NB4 (cell line): ENCODE measurements at regions not wholly inside any gene's neighbourhood (a gene's known extent, or its start where the extent isn't known, plus 50 kb on each side); places are given as distances from the start of the nearest gene placed in this dataset.

Source experiments
- CTCF ChIP-seq: IDR thresholded peaks from one replicate; pipeline ENCODE4 v1.5.1; 2012; ENCODE audit warnings: low read depth, low read length
- POLR2A ChIP-seq: IDR thresholded peaks from 2 replicates; pipeline ENCODE4 v1.6.1; 2011; ENCODE audit warnings: mild to moderate bottlenecking; ENCODE audit not compliant: insufficient read length; ENCODE audit errors: extremely low read depth

- TF ChIP-seq CTCF (no peak), POLR2A (no peak)
Observed at GRCh38 chr3:65080432-65080831, 392.6 kb upstream of the ADAMTS9 start.
